Left cardiac atrium (tissue), 4 donors: ENCODE measurements at regions not wholly inside any gene's neighbourhood (a gene's known extent, or its start where the extent isn't known, plus 50 kb on each side); places are given as distances from the start of the nearest gene placed in this dataset.

ENCODE experiments used
- ATAC-seq, 2 donors: fragments of 200-7000 bp; cut with Tn5 transposase; one replicate each; pipeline ENCODE4 v1.9.1; 2020; ENCODE audit warnings: mild to moderate bottlenecking in 2 of 2, moderate library complexity in 2 of 2
- DNase-seq: peaks from one replicate; pipeline ENCODE4 v3.0.0-alpha.2; 2020
- intact Hi-C, 2 donors: fragments of 100-400 bp; cut with DNase I; formaldehyde crosslinking; loops; one replicate each; pipeline versions ENCODE4 v1.14.1 to v1.15.1; 2022 to 2023
- donor health status: DM: no; HTN: yes; CAD: no.
- donor health status: DM: no; HTN: yes; CAD: no; lungs with severe emphysema.
- donor health status: DM: yes; HTN: yes; CAD: no.
- donor health status: Dilated cardiomyopathy.

DNA sequence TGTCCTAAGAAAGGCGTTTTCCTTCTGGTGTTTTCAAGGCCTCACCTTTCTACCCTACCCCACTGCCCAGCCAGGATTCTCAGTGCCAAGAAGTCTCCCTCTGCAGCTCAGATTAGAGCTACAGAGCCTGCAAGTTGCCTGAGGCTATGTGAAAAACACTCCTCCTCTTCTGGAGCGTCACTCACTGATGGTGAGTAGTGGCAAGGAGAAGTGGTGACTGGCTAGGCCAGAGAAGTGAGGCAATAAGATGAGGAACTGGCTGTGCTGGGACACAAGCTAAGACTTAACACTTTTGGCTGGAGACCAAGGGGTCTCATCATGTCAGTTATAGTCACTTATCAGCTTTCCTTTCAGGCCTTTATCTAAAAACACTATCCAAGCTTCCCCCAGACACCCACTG lies 86.7 kb upstream of the PRKAR2B start:
- intact Hi-C loops, result no loop called here
- DNase-seq, result no peak
- ATAC-seq, result peak; percentile 57 to 77

- intact Hi-C loops, result no loop called here
- no peak for DNase-seq
- ATAC-seq, result no peak
These were observed 84.8 kb upstream of the PRKAR2B start for GRCh38 chr7:106959753-106960152.

DNA sequence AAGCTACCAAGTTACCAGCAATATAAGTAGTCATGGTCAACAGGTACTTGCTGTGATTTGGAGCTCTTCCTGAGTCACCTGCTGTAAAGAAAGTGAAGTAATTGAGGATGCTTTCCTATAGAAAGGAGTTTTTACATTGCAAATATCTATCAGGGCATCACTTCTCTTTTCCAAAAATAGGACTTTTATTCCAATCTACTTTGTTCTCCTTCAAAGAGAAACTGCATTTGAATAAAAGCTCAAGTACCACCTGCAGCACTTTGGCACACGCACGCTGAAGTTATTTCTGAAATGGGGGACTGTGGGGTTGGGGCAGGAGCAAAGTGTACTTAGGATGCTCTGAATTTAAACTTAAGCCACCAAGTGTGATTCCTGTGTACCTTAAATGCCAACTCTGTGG lies 81.8 kb upstream of the PRKAR2B start:
- no peak for ATAC-seq
- no peak for DNase-seq
- intact Hi-C loops, result no loop called here

GRCh38 chr7:106964466-106964865 lies 80.0 kb upstream of the PRKAR2B start:
- intact Hi-C loops, result no loop called here
- DNase-seq, result no peak
- ATAC-seq, result no peak

GRCh38 chr7:106965108-106965507 lies 79.4 kb upstream of the PRKAR2B start:
- ATAC-seq (no peak), DNase-seq (no peak)
- intact Hi-C loops, result no loop called here

- DNase-seq, result no peak
- intact Hi-C loops, result no loop called here
- no peak for ATAC-seq
These were observed 78.4 kb upstream of the PRKAR2B start for GRCh38 chr7:106966121-106966520.

GRCh38 chr7:106968160-106968559 lies 76.3 kb upstream of the PRKAR2B start:
- ATAC-seq, result no peak
- intact Hi-C loops, result no loop called here
- DNase-seq, result no peak

- intact Hi-C loops, result no loop called here
- DNase-seq (no peak), ATAC-seq (peak; percentile 69)
These were observed 65.8 kb upstream of the PRKAR2B start for GRCh38 chr7:106978425-106979420.

GRCh38 chr7:106979551-106980357 lies 64.8 kb upstream of the PRKAR2B start:
- intact Hi-C loops, result no loop called here
- peak; percentile 37 for DNase-seq
- peak; percentile 59 to 79 for ATAC-seq

DNA sequence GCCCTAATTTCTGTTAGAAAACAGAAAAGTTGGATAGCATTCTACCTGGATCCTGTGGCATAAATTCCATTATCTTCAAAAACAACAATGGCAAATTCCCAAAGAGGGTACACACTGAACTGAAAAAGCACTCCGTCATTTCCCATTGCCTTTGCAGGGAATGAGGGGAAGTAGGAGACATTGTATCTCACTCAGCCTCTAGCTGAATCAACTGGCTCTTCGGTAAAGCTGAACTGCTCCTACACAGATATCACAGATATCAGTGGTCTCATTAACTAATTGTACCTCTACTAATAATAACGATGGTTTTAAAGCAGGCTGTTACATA lies 64.2 kb upstream of the PRKAR2B start:
- DNase-seq (no peak), ATAC-seq (no peak)
- intact Hi-C loops, result no loop called here

GRCh38 chr7:106982415-106982814 lies 62.1 kb upstream of the PRKAR2B start:
- DNase-seq, result no peak
- no peak for ATAC-seq
- intact Hi-C loops, result no loop called here

DNA sequence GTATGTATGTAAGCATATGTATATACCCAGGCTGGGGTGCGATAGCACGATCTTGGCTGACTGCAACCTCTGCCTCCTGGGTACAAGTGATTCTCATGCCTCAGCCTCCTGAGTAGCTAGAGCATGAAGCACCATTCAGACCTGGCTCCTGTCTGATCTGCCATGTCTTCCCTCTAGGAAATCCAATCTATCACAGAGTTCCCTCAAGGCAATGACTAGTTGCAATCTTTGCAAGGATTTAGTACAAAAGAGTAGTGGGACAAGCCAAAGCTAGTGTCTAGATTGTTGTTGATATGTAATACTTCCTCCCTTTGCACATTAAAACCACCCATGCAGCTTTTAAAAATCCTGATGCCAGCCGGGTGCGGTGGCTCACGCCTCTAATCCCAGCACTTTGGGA lies 60.5 kb upstream of the PRKAR2B start:
- no peak for DNase-seq
- intact Hi-C loops, result no loop called here
- ATAC-seq, result no peak

- no peak for DNase-seq
- intact Hi-C loops, result no loop called here
- no peak for ATAC-seq
These were observed 58.0 kb upstream of the PRKAR2B start for GRCh38 chr7:106986450-106986977.

DNA sequence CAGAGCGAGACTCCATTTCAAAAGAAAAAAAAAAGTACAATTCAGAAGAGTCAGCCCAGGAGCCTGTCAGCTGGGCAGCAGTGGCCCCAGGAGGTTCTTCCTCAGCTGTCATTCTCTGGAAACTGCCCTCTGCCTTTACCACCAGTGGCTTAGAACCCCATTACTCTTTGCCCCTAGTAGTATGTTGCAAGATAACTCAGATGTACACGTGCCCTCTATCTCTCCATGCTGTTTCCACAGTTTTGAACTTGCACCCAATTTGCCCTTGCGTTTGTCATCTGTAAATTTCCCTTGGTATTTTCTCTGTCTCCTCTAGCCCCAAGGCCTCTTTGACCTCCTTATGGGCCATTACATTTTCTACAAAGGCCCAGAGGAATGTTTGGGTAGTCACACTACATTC lies 56.7 kb upstream of the PRKAR2B start:
- ATAC-seq, result peak in 1 of 2 donors; percentile 86
- intact Hi-C loops, result no loop called here
- DNase-seq, result no peak

DNA sequence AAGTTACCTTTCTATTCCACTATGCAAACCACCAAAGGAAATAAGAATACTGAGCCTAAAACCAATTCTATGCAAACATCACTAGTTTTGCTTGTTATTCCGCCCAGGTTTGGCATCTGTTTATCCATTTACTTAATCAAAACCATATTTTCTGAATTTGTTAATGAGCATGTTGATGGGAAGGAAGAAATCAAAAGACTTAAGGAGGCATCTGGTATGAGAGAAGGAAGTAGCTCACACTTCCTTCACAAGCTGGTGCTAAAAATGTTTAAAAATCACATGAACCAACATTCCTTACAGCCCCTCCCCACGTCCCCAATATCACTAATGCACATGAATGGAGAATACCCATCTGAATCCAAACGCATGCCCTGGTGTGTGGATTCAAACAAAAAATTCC lies 52.0 kb upstream of the PRKAR2B start:
- DNase-seq (no peak), ATAC-seq (no peak)
- intact Hi-C loops, result no loop called here
